GM18520 (cell line): ENCODE measurements at regions not wholly inside any gene's neighbourhood (a gene's known extent, or its start where the extent isn't known, plus 50 kb on each side); places are given as distances from the start of the nearest gene placed in this dataset.
"Not testable (repeated sequence)": the region's sequence is repeated elsewhere in the genome, so short reads cannot be mapped to it uniquely, and the experiment has no call there.

ENCODE experiments used
- ATAC-seq: cut with Tn5 transposase; IDR thresholded peaks from one replicate; pipeline ENCODE4 v1.9.1; 2021; ENCODE audit not compliant: unreplicated experiment

DNA sequence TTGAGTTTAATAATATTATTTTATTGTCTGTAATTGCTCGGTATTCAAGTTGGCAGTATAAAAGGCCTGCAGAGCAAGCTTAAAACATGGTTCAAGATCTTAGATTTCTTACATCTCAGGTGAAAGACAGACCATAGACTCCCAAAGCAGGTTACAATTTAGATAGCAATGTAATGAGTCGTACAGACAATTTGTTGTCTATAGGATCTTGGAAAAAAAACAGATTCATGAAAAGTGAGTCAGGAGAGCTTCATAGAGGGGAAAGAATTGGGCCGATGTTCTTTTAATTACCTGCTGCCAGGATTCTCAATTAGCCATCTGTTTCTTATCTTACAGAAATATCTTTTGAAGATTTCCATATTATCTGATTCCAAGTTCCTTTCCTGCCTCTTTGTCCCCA lies 111.5 kb upstream of the IKBKE start:
- not testable (repeated sequence) for ATAC-seq

DNA sequence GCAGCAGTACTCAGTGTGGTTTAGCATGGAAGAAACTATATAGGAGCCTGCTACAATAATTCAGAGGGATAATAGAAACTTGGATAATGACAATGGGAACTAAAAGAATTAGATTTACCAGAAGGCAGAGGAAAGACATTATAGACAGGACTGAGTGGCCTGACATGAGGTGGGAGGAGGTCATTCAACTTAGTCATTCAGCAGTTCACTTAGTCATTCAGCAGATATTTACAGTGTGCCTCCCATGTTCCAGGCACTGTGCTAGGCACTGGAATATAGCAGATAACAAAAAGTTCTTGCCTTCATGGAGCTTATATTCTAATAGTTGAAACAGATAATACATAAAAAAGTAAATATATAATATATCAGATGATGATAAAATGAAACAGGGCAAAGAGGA lies 110.9 kb upstream of the IKBKE start:
- ATAC-seq = not testable (repeated sequence)

DNA sequence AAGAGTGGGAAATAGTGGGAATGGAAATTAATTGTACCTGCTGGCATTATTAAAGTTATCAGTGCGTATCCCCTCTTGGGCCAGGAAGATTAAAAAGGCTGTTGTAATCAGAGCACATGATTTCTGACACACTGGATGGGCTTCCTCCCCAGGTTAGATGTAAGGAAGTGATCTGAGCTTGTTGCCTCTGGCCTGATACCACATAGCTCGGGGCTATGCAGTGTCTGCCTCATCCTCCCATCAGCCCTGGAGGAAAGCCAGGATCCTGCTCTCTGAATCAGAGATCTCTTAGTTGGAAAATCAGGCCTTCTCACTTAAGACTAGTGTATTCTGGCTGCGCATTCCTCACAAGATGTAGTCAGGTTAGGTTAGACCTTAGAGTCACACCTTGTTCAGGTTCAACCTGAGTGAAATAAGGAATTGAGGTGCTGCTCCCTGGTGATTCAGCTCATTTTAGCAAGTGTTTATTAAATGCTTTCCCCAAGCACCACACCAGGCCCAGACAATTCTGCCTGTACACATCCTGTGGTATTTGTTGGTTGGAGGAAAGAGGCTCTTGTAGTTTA lies 108.2 kb upstream of the IKBKE start:
- ATAC-seq = not testable (repeated sequence)

DNA sequence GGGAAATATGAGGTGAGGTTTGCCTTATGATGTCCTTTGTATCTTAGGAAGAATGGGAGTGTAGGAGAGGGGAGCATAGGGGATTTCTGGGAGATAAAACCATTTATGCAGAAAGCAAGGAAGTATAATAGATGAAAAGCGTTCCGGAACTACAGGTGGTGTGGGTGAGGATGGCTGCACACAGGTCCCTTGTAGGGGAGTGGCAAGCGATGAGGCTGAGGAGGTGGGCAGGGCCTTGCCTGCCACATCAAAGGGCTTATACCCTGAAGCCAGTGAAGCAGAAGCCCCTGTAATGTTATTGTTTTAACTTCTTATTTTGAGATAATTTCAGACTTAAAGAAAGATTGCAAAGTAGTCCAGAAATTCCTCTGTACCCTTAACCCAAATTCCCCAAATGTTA lies 107.3 kb upstream of the IKBKE start:
- ATAC-seq = not testable (repeated sequence)

DNA sequence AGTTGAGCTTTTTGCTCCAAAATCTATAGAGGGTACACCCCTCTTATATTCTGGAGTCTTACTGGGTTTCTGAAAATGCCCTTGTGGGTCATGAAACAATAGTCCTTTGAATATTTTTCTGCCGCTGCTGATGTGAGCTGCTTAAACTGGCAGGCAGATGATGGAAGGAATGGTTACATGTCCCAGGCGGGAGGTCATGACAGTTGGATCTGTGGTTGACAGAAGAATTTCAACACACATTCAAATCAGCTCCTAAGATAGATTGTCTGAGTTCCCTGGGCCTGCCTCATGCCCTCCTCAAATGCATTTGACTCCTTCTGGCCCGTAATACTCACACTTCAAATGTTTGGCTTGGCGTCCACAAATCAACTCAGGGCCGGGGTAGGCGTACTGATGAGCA lies 105.0 kb upstream of the IKBKE start:
- not testable (repeated sequence) for ATAC-seq

DNA sequence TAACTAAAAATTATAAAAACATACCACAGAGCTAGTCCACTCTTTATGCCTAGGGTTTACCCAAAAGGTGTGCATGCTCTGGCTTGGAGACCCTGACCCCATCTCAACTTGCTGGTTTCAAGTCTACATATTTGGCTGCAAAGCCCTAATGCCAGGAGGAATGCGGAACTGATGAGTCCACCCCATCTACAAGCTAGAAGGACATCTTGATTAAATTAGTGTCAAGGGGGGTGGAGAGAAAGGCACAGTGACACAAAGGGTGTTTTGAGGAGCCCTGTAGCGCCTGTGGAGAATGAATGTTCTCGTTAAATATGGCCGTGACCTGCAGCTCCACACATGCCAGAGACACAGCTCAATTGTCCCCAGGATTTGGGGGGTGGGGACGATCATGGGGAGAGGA lies 104.1 kb upstream of the IKBKE start:
- not testable (repeated sequence) for ATAC-seq

DNA sequence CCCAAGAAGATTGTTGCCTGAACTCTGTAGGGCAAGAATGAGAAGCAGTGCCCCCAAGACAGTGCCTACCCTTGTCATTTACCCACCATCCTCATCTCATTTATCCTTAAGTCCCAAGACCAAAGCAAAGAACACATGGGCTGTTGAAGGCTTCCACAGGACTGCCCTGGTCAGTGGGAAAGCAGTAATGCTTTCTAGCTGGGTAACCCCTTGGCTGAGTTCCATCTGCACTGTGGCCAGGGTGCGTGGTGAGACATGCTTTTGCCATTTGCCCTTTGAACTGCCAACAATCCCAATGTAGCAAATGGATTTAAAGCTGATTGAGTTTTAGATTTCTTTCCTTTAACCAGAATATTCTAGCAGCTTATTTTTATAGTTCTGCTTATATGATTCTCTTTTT lies 103.5 kb upstream of the IKBKE start:
- not testable (repeated sequence) for ATAC-seq

GRCh38 chr1:206367955-206368622 lies 102.2 kb upstream of the IKBKE start:
- not testable (repeated sequence) for ATAC-seq

DNA sequence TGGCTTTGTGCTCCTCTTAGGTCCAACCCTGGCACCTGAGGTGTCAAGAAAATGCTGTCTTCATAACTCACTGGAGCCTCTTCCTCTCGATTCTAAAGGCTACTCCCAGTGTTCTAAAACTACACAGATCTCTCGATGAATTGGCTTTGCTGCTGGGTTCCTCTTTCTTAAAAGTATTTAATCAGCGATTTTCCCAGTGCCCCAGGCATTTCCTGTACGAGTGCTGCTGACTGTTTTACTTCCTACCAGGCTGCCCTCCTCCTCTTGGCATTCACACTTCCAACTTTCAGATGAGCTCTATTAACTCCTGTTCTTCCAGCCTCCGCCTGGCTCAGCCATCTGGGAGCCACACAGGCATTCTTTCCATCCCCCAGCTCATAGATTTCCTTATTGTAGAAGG lies 95.6 kb upstream of the IKBKE start:
- ATAC-seq = not testable (repeated sequence)

DNA sequence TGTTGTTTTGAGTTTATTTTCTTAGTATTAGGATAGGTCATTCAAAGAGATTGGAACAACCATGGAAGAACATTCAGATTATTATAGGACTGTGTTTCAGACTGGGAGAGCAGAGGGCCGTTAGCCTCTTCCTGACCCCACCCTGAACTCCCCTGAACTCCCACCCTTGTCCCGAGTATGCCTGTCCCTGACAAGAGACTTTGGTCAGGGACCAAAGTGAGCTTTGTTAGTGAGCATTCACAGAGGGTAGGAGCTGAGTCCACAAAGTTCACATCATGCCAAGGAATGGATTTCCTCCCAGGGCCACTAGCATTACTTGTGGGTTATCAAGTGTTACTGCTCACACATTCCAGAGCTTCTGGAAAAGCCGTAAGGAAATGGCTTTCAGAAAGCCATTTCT lies 94.7 kb upstream of the IKBKE start:
- not testable (repeated sequence) for ATAC-seq

GRCh38 chr1:206378506-206378905 lies 91.8 kb upstream of the IKBKE start:
- ATAC-seq = not testable (repeated sequence)

- ATAC-seq = not testable (repeated sequence)
These were observed 91.0 kb upstream of the IKBKE start for GRCh38 chr1:206379245-206379644.

GRCh38 chr1:206380163-206380790 lies 90.0 kb upstream of the IKBKE start:
- ATAC-seq = not testable (repeated sequence)

- ATAC-seq = not testable (repeated sequence)
These were observed 89.3 kb upstream of the IKBKE start for GRCh38 chr1:206380791-206381610.

- not testable (repeated sequence) for ATAC-seq
These were observed 86.1 kb upstream of the IKBKE start for GRCh38 chr1:206384029-206384807.

GRCh38 chr1:206384891-206385290 lies 85.4 kb upstream of the IKBKE start:
- not testable (repeated sequence) for ATAC-seq

GRCh38 chr1:206387631-206388030 lies 82.6 kb upstream of the IKBKE start:
- not testable (repeated sequence) for ATAC-seq

- not testable (repeated sequence) for ATAC-seq
These were observed 78.4 kb upstream of the IKBKE start for GRCh38 chr1:206391903-206392302.

DNA sequence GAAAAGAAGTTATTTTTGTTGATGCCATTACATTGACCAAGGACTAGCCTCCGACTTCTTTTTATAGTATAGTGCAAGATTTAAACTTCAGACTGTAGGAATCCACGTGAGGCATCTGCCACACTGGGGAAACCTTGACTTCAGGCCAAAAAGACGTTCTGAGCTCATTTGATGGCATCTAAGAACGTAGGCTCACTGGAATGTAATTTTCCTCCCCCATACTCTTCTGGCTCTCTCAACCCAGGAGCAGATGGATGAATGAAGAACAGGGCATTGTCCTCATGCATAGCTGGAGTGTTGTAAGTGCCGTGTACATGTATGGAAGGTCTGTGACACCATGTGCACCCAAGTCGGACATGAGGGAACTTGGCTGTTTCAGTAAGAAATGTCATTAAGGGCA lies 72.8 kb upstream of the IKBKE start:
- not testable (repeated sequence) for ATAC-seq

- ATAC-seq = not testable (repeated sequence)
These were observed 72.0 kb upstream of the IKBKE start for GRCh38 chr1:206398261-206398660.
